Keratinocyte (primary cell): ENCODE measurements at regions not wholly inside any gene's neighbourhood (a gene's known extent, or its start where the extent isn't known, plus 50 kb on each side); places are given as distances from the start of the nearest gene placed in this dataset.

Experiments
- DNase-seq: peaks from one replicate; pipeline ENCODE4 v3.0.0-alpha.2; 2011; ENCODE audit warnings: low read depth, missing footprints, low spot score
- FAIRE-seq: peaks from 2 replicates; lab custom pipeline; 2011; peaks lifted over from hg19 to GRCh38; lab: Jason Lieb, UNC
- H2AFZ ChIP-seq: 2 replicates; pipeline ENCODE4 v1.6.0; 2012; ENCODE audit warnings: low read length, control low read depth, inconsistent platforms; ENCODE audit not compliant: control insufficient read depth
- H3K27ac ChIP-seq: 2 replicates; pipeline ENCODE4 v1.5.1; 2011; ENCODE audit warnings: low read length; ENCODE audit not compliant: control insufficient read depth, insufficient read depth
- H3K27me3 ChIP-seq: 3 replicates; pipeline ENCODE4 v1.6.0; 2011; ENCODE audit warnings: low read length; ENCODE audit not compliant: control insufficient read depth, insufficient read depth; ENCODE audit errors: extremely low read depth
- H3K36me3 ChIP-seq, 2 experiments: 2 replicates in 1 of 2; 3 replicates in 1 of 2; pipeline ENCODE4 v1.5.1; 2011; ENCODE audit warnings: low read length in 2 of 2, mild to moderate bottlenecking in 1 of 2; ENCODE audit not compliant: control insufficient read depth in 2 of 2, insufficient read depth in 2 of 2; ENCODE audit errors: extremely low read depth in 1 of 2
- H3K4me1 ChIP-seq: 3 replicates; pipeline ENCODE4 v1.5.1; 2011; ENCODE audit warnings: low read length; ENCODE audit not compliant: control insufficient read depth, insufficient read depth; ENCODE audit errors: extremely low read depth
- H3K4me2 ChIP-seq: 3 replicates; pipeline ENCODE4 v1.6.0; 2011; ENCODE audit warnings: low read depth, low read length; ENCODE audit not compliant: control insufficient read depth, insufficient read depth; ENCODE audit errors: extremely low read depth
- H3K4me3 ChIP-seq, 3 experiments: fragments of 200-600 bp in 1 of 3; sonication (generic) in 1 of 3; 2 replicates in 2 of 3; 3 replicates in 1 of 3; pipeline ENCODE4 v1.5.1; 2011 to 2016; ENCODE audit warnings: low read length in 3 of 3, mild to moderate bottlenecking in 3 of 3, control low read depth in 2 of 3, inconsistent platforms in 1 of 3, low read depth in 1 of 3, mixed read lengths in 1 of 3, mixed run types in 1 of 3, moderate library complexity in 1 of 3; ENCODE audit not compliant: control insufficient read depth in 2 of 3, insufficient read depth in 2 of 3; ENCODE audit errors: extremely low read depth in 1 of 3
- H3K79me2 ChIP-seq: 2 replicates; pipeline ENCODE4 v1.6.0; 2012; ENCODE audit warnings: low read length; ENCODE audit not compliant: control insufficient read depth, insufficient read depth
- H3K9ac ChIP-seq: 3 replicates; pipeline ENCODE4 v1.6.0; 2011; ENCODE audit warnings: low read length; ENCODE audit not compliant: control insufficient read depth, insufficient read depth; ENCODE audit errors: extremely low read depth
- H3K9me1 ChIP-seq: 3 replicates; pipeline ENCODE4 v1.6.0; 2011; ENCODE audit warnings: low read length; ENCODE audit not compliant: control insufficient read depth, insufficient read depth; ENCODE audit errors: extremely low read depth
- H3K9me3 ChIP-seq: 2 replicates; pipeline ENCODE4 v1.5.1; 2012; ENCODE audit warnings: low read depth, low read length; ENCODE audit not compliant: control insufficient read depth
- H4K20me1 ChIP-seq: 3 replicates; pipeline ENCODE4 v1.6.0; 2011; ENCODE audit warnings: low read length; ENCODE audit not compliant: control insufficient read depth, insufficient read depth; ENCODE audit errors: extremely low read depth
- EZH2 ChIP-seq: IDR thresholded peaks from one replicate; pipeline ENCODE4 v1.6.1; 2012; ENCODE audit warnings: inconsistent platforms, mild to moderate bottlenecking, low read length, moderate library complexity
- dilution Hi-C: fragments of 300-500 bp; cut with MboI; formaldehyde crosslinking; loops from one replicate; pipeline ENCODE4 v1.7.0; 2020; ENCODE audit warnings: low sequenced_read_pairs; ENCODE audit not compliant: extremely low pct_ligation_motif_present
- TF ChIP-seq, protein P1 (sequence below), 3 experiments: IDR thresholded peaks in 1 of 3; conservative IDR thresholded peaks in 1 of 3; optimal IDR thresholded peaks in 1 of 3; 2 replicates in 2 of 3; 3 replicates in 1 of 3; pipeline versions ENCODE3 to v1.5.1; 2011; ENCODE audit warnings: low read length in 3 of 3, mild to moderate bottlenecking in 3 of 3, moderate library complexity in 2 of 3, control low read depth in 1 of 3, inconsistent platforms in 1 of 3; ENCODE audit not compliant: insufficient read depth in 2 of 3; ENCODE audit errors: extremely low read depth in 1 of 3

DNA sequence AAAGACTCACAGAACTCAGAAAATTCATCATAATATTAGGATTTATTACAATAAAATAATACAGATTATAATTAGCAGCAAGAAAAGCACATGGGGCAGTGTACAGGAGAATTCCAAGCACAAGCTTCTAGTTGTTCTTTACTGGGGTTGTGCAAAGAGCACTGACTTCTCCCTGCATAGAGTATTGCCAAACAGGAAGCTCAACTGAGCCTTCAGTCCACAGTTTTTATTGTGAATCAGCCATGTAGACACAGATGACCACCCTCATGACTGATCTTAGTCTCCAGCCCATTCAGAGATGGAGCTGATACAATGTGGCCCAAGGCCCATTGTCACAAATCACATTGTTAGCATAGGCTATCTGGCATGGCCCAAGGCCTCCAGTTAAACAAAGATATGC lies 798.9 kb downstream of the KCNA4 start:
- Histone ChIP-seq H3K9me3 (no peaks in the 10 kb centered on the region), H3K9me1 (no peaks in the 10 kb centered on the region), H2AFZ (no peak overlapping the region), H3K79me2 (no peaks in the 10 kb centered on the region), H3K4me1 (no peaks in the 10 kb centered on the region), H3K4me2 (no peak overlapping the region), H3K27ac (no peak overlapping the region), H4K20me1 (no peaks in the 10 kb centered on the region), H3K27me3 (no peaks in the 10 kb centered on the region), H3K4me3 (no peak overlapping the region), H3K9ac (no peak overlapping the region), H3K36me3 (no peaks in the 10 kb centered on the region)
- no peak for TF ChIP-seq EZH2
- TF ChIP-seq, protein P1, sequence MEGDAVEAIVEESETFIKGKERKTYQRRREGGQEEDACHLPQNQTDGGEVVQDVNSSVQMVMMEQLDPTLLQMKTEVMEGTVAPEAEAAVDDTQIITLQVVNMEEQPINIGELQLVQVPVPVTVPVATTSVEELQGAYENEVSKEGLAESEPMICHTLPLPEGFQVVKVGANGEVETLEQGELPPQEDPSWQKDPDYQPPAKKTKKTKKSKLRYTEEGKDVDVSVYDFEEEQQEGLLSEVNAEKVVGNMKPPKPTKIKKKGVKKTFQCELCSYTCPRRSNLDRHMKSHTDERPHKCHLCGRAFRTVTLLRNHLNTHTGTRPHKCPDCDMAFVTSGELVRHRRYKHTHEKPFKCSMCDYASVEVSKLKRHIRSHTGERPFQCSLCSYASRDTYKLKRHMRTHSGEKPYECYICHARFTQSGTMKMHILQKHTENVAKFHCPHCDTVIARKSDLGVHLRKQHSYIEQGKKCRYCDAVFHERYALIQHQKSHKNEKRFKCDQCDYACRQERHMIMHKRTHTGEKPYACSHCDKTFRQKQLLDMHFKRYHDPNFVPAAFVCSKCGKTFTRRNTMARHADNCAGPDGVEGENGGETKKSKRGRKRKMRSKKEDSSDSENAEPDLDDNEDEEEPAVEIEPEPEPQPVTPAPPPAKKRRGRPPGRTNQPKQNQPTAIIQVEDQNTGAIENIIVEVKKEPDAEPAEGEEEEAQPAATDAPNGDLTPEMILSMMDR (optimal IDR thresholded peaks at IDR 0.05 in 1 of 3, IDR thresholded peaks at IDR 0.05 in 1 of 3, conservative IDR thresholded peaks at IDR 0.05 in 1 of 3; ENCODE audit: extremely low read depth in 1 of 3, insufficient read depth in 2 of 3, low read length in 3 of 3), result no peak
- DNase-seq (no peak), FAIRE-seq (no peak)
- dilution Hi-C loops, result no loop called here

GRCh38 chr11:29214833-29215232 lies 802.0 kb downstream of the KCNA4 start:
- TF ChIP-seq, protein P1 (optimal IDR thresholded peaks at IDR 0.05 in 1 of 3, IDR thresholded peaks at IDR 0.05 in 1 of 3, conservative IDR thresholded peaks at IDR 0.05 in 1 of 3; ENCODE audit: extremely low read depth in 1 of 3, insufficient read depth in 2 of 3, low read length in 3 of 3), result no peak
- TF ChIP-seq EZH2, result no peak
- Histone ChIP-seq H3K36me3 (no peaks in the 10 kb centered on the region), H3K9me1 (no peaks in the 10 kb centered on the region), H3K9ac (no peak overlapping the region), H3K4me1 (no peaks in the 10 kb centered on the region), H3K4me3 (no peak overlapping the region), H2AFZ (no peak overlapping the region), H3K27me3 (no peaks in the 10 kb centered on the region), H3K9me3 (no peaks in the 10 kb centered on the region), H4K20me1 (no peaks in the 10 kb centered on the region), H3K27ac (no peak overlapping the region), H3K79me2 (no peaks in the 10 kb centered on the region), H3K4me2 (no peak overlapping the region)
- no peak for FAIRE-seq
- no peak for DNase-seq
- dilution Hi-C loops, result no loop called here
